Ishikawa (cell line): ENCODE measurements at regions not wholly inside any gene's neighbourhood (a gene's known extent, or its start where the extent isn't known, plus 50 kb on each side); places are given as distances from the start of the nearest gene placed in this dataset.

Source experiments
- CEBPB ChIP-seq: IDR thresholded peaks from 2 replicates; pipeline ENCODE4 v1.6.1; 2012
- CREB1 ChIP-seq: IDR thresholded peaks from 2 replicates; pipeline ENCODE4 v1.6.1; 2012; ENCODE audit warnings: low read depth
- EP300 ChIP-seq: IDR thresholded peaks from 2 replicates; pipeline ENCODE4 v1.6.1; 2012; ENCODE audit warnings: borderline replicate concordance
- MAX ChIP-seq: IDR thresholded peaks from 2 replicates; pipeline ENCODE4 v1.6.1; 2012
- NFIC ChIP-seq: IDR thresholded peaks from 2 replicates; pipeline ENCODE4 v1.6.1; 2012
- RAD21 ChIP-seq: IDR thresholded peaks from 2 replicates; pipeline ENCODE4 v1.6.1; 2012; ENCODE audit warnings: low read depth
- REST ChIP-seq: IDR thresholded peaks from 2 replicates; pipeline ENCODE4 v1.6.1; 2012; ENCODE audit warnings: low read depth, mild to moderate bottlenecking
- TAF1 ChIP-seq: IDR thresholded peaks from 2 replicates; pipeline ENCODE4 v1.6.1; 2012; ENCODE audit warnings: low read depth, mild to moderate bottlenecking
- TCF12 ChIP-seq: IDR thresholded peaks from 2 replicates; pipeline ENCODE4 v1.6.1; 2012; ENCODE audit warnings: low read depth
- TEAD4 ChIP-seq: IDR thresholded peaks from 2 replicates; pipeline ENCODE4 v1.6.1; 2012

GRCh38 chr4:155568641-155569220, 97.9 kb upstream of the GUCY1A1 start:
- no peak for TF ChIP-seq RAD21
- no peak for TF ChIP-seq CEBPB
- TF ChIP-seq EP300 = no peak
- TF ChIP-seq TEAD4 = no peak
- no peak for TF ChIP-seq MAX
- no peak for TF ChIP-seq REST
- no peak for TF ChIP-seq CREB1
- TF ChIP-seq NFIC = no peak
- TF ChIP-seq TAF1 = no peak
- no peak for TF ChIP-seq TCF12
